ENCODE measurements at regions not wholly inside any gene's neighbourhood (a gene's known extent, or its start where the extent isn't known, plus 50 kb on each side); places are given as distances from the start of the nearest gene placed in this dataset.

- no peak overlapping the region for H3K4me3 ChIP-seq (ENCODE audit: low read depth, low read length)
- peak; percentile 29 for DNase-seq (ENCODE audit: extremely low spot score)
- no peaks in the 10 kb centered on the region for H3K4me1 ChIP-seq (ENCODE audit: insufficient read depth)
- no peak overlapping the region for H3K27ac ChIP-seq (ENCODE audit: low read depth)
- H3K36me3 ChIP-seq (ENCODE audit: insufficient read depth): no peaks in the 10 kb centered on the region
- 75% methylated on average over 5 of the region's 5 CpGs for WGBS
Measured at GRCh38 chr14:86510491-86510890, 980.5 kb downstream of the FLRT2 start.

DNA sequence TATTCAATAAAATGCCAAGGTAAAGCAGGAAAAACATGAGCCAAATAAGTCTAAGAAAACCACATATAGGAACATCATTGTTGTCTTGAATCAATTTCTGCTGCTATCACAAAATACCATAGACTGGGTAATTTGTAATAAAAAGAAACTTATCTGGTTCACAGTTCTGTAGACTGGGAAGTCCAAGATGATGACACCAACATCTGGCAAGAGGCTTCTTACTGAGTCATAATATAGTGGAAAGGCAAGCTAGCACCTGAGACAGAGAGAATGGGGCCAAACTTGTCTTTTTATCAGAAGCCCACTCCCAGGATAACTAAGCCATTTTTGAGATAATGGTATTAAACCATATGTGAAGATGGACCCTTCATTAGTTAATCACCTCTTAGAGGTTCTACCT, 975.9 kb downstream of the FLRT2 start:
- no peak for DNase-seq (ENCODE audit: extremely low spot score)
- no peaks in the 10 kb centered on the region for H3K36me3 ChIP-seq (ENCODE audit: insufficient read depth)
- H3K27ac ChIP-seq (ENCODE audit: low read depth): no peak overlapping the region

GRCh38 chr14:86501611-86502010, 971.7 kb downstream of the FLRT2 start:
- H3K27ac ChIP-seq (ENCODE audit: low read depth): no peak overlapping the region
- no peaks in the 10 kb centered on the region for H3K4me1 ChIP-seq (ENCODE audit: insufficient read depth)
- no peaks in the 10 kb centered on the region for H3K36me3 ChIP-seq (ENCODE audit: insufficient read depth)
- 75% methylated on average over 2 of the region's 2 CpGs for WGBS
- H3K4me3 ChIP-seq (ENCODE audit: low read depth, low read length): no peak overlapping the region
- no peak for DNase-seq (ENCODE audit: extremely low spot score)

More for the DNA sequence above, 975.9 kb downstream of the FLRT2 start:
- no peaks in the 10 kb centered on the region for H3K4me1 ChIP-seq (ENCODE audit: insufficient read depth)
- no peak overlapping the region for H3K4me3 ChIP-seq (ENCODE audit: low read depth, low read length)

DNA sequence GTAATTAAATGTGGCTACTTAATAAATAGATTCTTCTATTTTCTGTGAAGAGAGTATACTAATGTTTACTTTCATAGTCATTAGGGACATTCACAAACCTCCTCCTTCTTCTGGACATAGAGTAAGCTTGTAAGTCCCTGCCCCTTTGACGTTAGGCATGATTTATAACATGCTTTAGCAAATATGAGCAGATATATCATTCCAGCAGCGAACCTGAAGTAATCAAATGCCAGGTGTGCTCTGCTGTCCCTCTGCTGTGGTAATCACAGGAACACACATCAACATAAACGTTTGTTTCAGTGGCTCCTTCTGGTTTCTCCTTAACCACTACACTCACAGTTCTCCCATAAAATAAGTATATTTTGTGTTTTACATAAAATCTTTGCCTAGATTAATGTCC, 961.8 kb downstream of the FLRT2 start:
- Histone ChIP-seq H3K4me1 (ENCODE audit: insufficient read depth) (no peaks in the 10 kb centered on the region), H3K4me3 (ENCODE audit: low read depth, low read length) (no peak overlapping the region), H3K27ac (ENCODE audit: low read depth) (no peak overlapping the region), H3K36me3 (ENCODE audit: insufficient read depth) (no peaks in the 10 kb centered on the region)
- 42% methylated on average over 3 of the region's 3 CpGs for WGBS
- DNase-seq (ENCODE audit: extremely low spot score): no peak

- no peak overlapping the region for H3K4me3 ChIP-seq (ENCODE audit: low read depth, low read length)
- DNase-seq (ENCODE audit: extremely low spot score): no peak
- no peak overlapping the region for H3K27ac ChIP-seq (ENCODE audit: low read depth)
- H3K4me1 ChIP-seq (ENCODE audit: insufficient read depth): no peaks in the 10 kb centered on the region
- H3K36me3 ChIP-seq (ENCODE audit: insufficient read depth): no peaks in the 10 kb centered on the region
Measured at GRCh38 chr14:86481104-86481503, 951.2 kb downstream of the FLRT2 start.

DNA sequence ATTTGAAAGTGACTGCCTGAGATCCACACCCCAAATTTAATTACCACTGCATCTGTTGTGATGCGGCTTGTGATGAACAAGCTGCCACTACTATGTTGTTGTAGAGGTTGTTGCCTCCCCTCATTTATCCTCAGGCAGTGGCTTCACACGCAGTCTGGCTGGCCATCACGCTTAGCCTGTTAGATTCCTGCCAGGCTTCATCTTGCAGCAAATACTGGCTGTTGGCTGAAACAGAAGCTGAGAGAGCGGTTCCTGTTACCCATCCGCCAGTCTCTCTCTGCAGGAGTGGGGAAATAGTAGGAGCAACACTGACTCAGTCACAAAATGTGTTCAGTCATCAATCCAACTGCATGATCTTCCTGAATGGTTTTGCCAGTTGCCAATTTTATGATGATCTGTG, 934.4 kb downstream of the FLRT2 start:
- H3K36me3 ChIP-seq (ENCODE audit: insufficient read depth): no peaks in the 10 kb centered on the region
- no peak for DNase-seq (ENCODE audit: extremely low spot score)
- no peaks in the 10 kb centered on the region for H3K4me1 ChIP-seq (ENCODE audit: insufficient read depth)
- H3K27ac ChIP-seq (ENCODE audit: low read depth): no peak overlapping the region
- WGBS: 80% methylated on average over 5 of the region's 5 CpGs
- no peak overlapping the region for H3K4me3 ChIP-seq (ENCODE audit: low read depth, low read length)

- 84% methylated on average over 1 of the region's 1 CpG for WGBS
- H3K4me3 ChIP-seq (ENCODE audit: low read depth, low read length): no peak overlapping the region
- DNase-seq (ENCODE audit: extremely low spot score): no peak
Measured at GRCh38 chr14:86462193-86462753, 932.3 kb downstream of the FLRT2 start.

GRCh38 chr14:86457481-86458135, 927.7 kb downstream of the FLRT2 start:
- DNase-seq (ENCODE audit: extremely low spot score): no peak
- H3K36me3 ChIP-seq (ENCODE audit: insufficient read depth): no peaks in the 10 kb centered on the region
- no peak overlapping the region for H3K4me3 ChIP-seq (ENCODE audit: low read depth, low read length)
- no peak overlapping the region for H3K27ac ChIP-seq (ENCODE audit: low read depth)
- no peaks in the 10 kb centered on the region for H3K4me1 ChIP-seq (ENCODE audit: insufficient read depth)
- WGBS: 85% methylated on average over 2 of the region's 2 CpGs

More at GRCh38 chr14:86462193-86462753, 932.3 kb downstream of the FLRT2 start:
- no peaks in the 10 kb centered on the region for H3K4me1 ChIP-seq (ENCODE audit: insufficient read depth)
- no peaks in the 10 kb centered on the region for H3K36me3 ChIP-seq (ENCODE audit: insufficient read depth)
- no peak overlapping the region for H3K27ac ChIP-seq (ENCODE audit: low read depth)

GRCh38 chr14:86450085-86450484, 920.1 kb downstream of the FLRT2 start:
- H3K36me3 ChIP-seq (ENCODE audit: insufficient read depth): no peaks in the 10 kb centered on the region
- H3K4me1 ChIP-seq (ENCODE audit: insufficient read depth): no peaks in the 10 kb centered on the region
- no peak overlapping the region for H3K4me3 ChIP-seq (ENCODE audit: low read depth, low read length)
- no peak overlapping the region for H3K27ac ChIP-seq (ENCODE audit: low read depth)
- no peak for DNase-seq (ENCODE audit: extremely low spot score)
- 24% methylated on average over 1 of the region's 1 CpG for WGBS

DNA sequence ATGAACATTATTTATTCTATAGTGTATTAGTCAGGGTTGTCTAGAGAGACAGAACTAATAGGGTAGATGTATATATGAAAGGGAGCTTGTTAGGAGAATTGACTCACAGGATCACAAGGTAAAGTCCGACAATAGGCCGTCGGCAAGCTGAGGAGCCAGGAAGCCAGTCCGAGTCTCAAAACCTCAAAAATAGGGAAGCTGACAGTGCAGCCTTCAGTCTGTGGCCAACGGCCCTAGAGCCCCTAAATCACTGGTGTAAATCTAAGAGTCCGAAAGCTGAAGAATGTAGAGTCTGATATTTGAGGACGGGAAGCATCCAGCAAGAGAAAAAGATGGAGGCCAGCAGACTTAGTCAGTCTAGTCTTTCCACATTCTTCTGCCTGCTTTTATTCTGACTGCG, 912.2 kb downstream of the FLRT2 start:
- 81% methylated on average over 8 of the region's 8 CpGs for WGBS
- H3K4me1 ChIP-seq (ENCODE audit: insufficient read depth): no peaks in the 10 kb centered on the region
- H3K27ac ChIP-seq (ENCODE audit: low read depth): no peak overlapping the region
- H3K36me3 ChIP-seq (ENCODE audit: insufficient read depth): no peaks in the 10 kb centered on the region
- DNase-seq (ENCODE audit: extremely low spot score): no peak
- no peak overlapping the region for H3K4me3 ChIP-seq (ENCODE audit: low read depth, low read length)

- no peak overlapping the region for H3K4me3 ChIP-seq (ENCODE audit: low read depth, low read length)
- whole genome bisulfite sequencing: 47% methylated on average over 7 of the region's 7 CpGs
- H3K4me1 ChIP-seq (ENCODE audit: insufficient read depth): no peaks in the 10 kb centered on the region
- no peak overlapping the region for H3K27ac ChIP-seq (ENCODE audit: low read depth)
- no peaks in the 10 kb centered on the region for H3K36me3 ChIP-seq (ENCODE audit: insufficient read depth)
- no peak for DNase-seq (ENCODE audit: extremely low spot score)
Measured at GRCh38 chr14:86430853-86431252, 900.9 kb downstream of the FLRT2 start.

DNA sequence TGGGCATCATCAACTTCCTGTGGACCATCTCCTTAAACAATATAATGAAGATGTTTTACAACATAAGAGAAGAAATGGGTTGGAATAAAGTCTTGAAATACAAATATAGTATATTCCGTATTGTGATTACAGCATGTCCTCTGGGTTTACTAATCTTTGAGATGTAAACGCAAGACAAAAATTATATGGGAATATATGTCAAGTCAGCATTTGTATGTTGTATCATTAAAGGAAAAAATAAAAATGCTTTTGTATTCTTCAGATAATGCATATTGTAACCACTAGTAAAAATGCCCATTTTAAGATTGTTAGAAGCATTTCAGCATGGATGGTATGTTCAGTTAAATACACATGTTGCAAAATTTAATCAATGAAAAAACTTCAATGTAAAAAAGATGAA, 893.3 kb downstream of the FLRT2 start:
- H3K36me3 ChIP-seq (ENCODE audit: insufficient read depth): no peaks in the 10 kb centered on the region
- no peak for DNase-seq (ENCODE audit: extremely low spot score)
- H3K4me3 ChIP-seq (ENCODE audit: low read depth, low read length): no peak overlapping the region
- no peak overlapping the region for H3K27ac ChIP-seq (ENCODE audit: low read depth)
- WGBS: 43% methylated on average over 2 of the region's 2 CpGs
- no peaks in the 10 kb centered on the region for H3K4me1 ChIP-seq (ENCODE audit: insufficient read depth)

- Histone ChIP-seq H3K27ac (ENCODE audit: low read depth) (no peak overlapping the region), H3K36me3 (ENCODE audit: insufficient read depth) (no peaks in the 10 kb centered on the region), H3K4me3 (ENCODE audit: low read depth, low read length) (no peak overlapping the region), H3K4me1 (ENCODE audit: insufficient read depth) (no peaks in the 10 kb centered on the region)
- no peak for DNase-seq (ENCODE audit: extremely low spot score)
Measured at GRCh38 chr14:86420131-86420530, 890.2 kb downstream of the FLRT2 start.

- H3K4me3 ChIP-seq (ENCODE audit: low read depth, low read length): no peak overlapping the region
- H3K4me1 ChIP-seq (ENCODE audit: insufficient read depth): no peaks in the 10 kb centered on the region
- DNase-seq (ENCODE audit: extremely low spot score): no peak
- 78% methylated on average over 1 of the region's 1 CpG for WGBS
- H3K36me3 ChIP-seq (ENCODE audit: insufficient read depth): no peaks in the 10 kb centered on the region
- no peak overlapping the region for H3K27ac ChIP-seq (ENCODE audit: low read depth)
Measured at GRCh38 chr14:86414146-86414545, 884.2 kb downstream of the FLRT2 start.

Measured in urinary bladder (tissue), 3 donors.